ENCODE measurements at regions not wholly inside any gene's neighbourhood (a gene's known extent, or its start where the extent isn't known, plus 50 kb on each side); places are given as distances from the start of the nearest gene placed in this dataset.

- ATAC-seq (no peak), FAIRE-seq (no peak), DNase-seq (ENCODE audit: low read depth, low spot score) (no peak)
- Histone ChIP-seq H3K4me3 (no peak overlapping the region), H3K27me3 (replicated peaks in 1 of 2; ENCODE audit: control insufficient read depth in 2 of 2, insufficient read depth in 2 of 2, low read length in 1 of 2) (no peaks in the 10 kb centered on the region), H3K9ac (ENCODE audit: control insufficient read depth, insufficient read depth, low read length) (no peak overlapping the region), H3K36me3 (ENCODE audit: control insufficient read depth in 2 of 2, insufficient read depth in 2 of 2, low read length in 1 of 2) (no peaks in the 10 kb centered on the region), H2AFZ (ENCODE audit: control insufficient read depth, low read depth, low read length) (no peak overlapping the region), H3K4me1 (ENCODE audit: control insufficient read depth, insufficient read depth, low read length) (no peaks in the 10 kb centered on the region), H3K79me2 (ENCODE audit: control insufficient read depth, insufficient read depth, low read length) (no peaks in the 10 kb centered on the region), H3K9me3 (replicated peaks; ENCODE audit: control insufficient read depth, insufficient read depth, low read length) (no peaks in the 10 kb centered on the region), H4K20me1 (ENCODE audit: control insufficient read depth, insufficient read depth) (no peaks in the 10 kb centered on the region), H3K4me2 (ENCODE audit: control insufficient read depth, insufficient read depth) (no peak overlapping the region), H3K27ac (ENCODE audit: control insufficient read depth, insufficient read depth) (no peak overlapping the region)
- RAD21 ChIA-PET (ENCODE audit: unreplicated experiment), result no interaction called here
- POLR2A ChIA-PET, result no interaction called here
- no TSS peak for BruUV-seq (replicated peaks)
- SMC1A ChIA-PET (ENCODE audit: uncharacterized antibody, unreplicated experiment), result no interaction called here
- WGBS (ENCODE audit: insufficient coverage, insufficient replicate concordance, low lambda C conversion rate, missing lambda C conversion rate), result 37% methylated on average over 7 of the region's 7 CpGs
- intact Hi-C loops (cut with micrococcal nuclease; ENCODE audit: unreplicated experiment), result no loop called here
- in situ Hi-C loops (cut with MboI), result no loop called here
- CTCF ChIA-PET, result no interaction called here
- no peak for TF ChIP-seq YBX1 (IDR thresholded peaks at IDR 0.05)
- no peak for TF ChIP-seq DPF2 (IDR thresholded peaks at IDR 0.05)
- TF ChIP-seq CBX5 (IDR thresholded peaks at IDR 0.05; ENCODE audit: low read depth), result no peak
- TF ChIP-seq SPI1 (IDR thresholded peaks at IDR 0.05; ENCODE audit: borderline replicate concordance, insufficient read depth, low read depth, low read length), result no peak
- no peak for TF ChIP-seq E2F8 (IDR thresholded peaks at IDR 0.05; ENCODE audit: low read depth, partially characterized antibody)
- TF ChIP-seq NR2C2 (IDR thresholded peaks at IDR 0.05; ENCODE audit: borderline replicate concordance, control insufficient read depth, insufficient read length, low read depth), result no peak
- no peak for TF ChIP-seq NRF1 (conservative IDR thresholded peaks at IDR 0.05; ENCODE audit: low read depth, low read length)
- no peak for TF ChIP-seq RELA (IDR thresholded peaks at IDR 0.05; ENCODE audit: borderline replicate concordance, partially characterized antibody)
- no peak for TF ChIP-seq MLLT1 (IDR thresholded peaks at IDR 0.05)
- no peak for TF ChIP-seq RB1 (IDR thresholded peaks at IDR 0.05; ENCODE audit: borderline replicate concordance)
- TF ChIP-seq ZNF622 (IDR thresholded peaks at IDR 0.05), result no peak
- TF ChIP-seq NFYB (IDR thresholded peaks at IDR 0.05; ENCODE audit: insufficient read depth, low read depth, low read length), result no peak
- no peak for TF ChIP-seq CREB1 (IDR thresholded peaks at IDR 0.05; ENCODE audit: low read depth)
- TF ChIP-seq RELB (IDR thresholded peaks at IDR 0.05; ENCODE audit: low read depth), result no peak
- TF ChIP-seq PAX5 (IDR thresholded peaks at IDR 0.05; ENCODE audit: borderline replicate concordance, low read depth, low read length), result no peak
- no peak for TF ChIP-seq REST (IDR thresholded peaks at IDR 0.05; ENCODE audit: low read depth, low read length)
Measured at GRCh38 chr7:47194516-47195057, 387.3 kb downstream of the TNS3 start.
